ENCODE measurements at regions not wholly inside any gene's neighbourhood (a gene's known extent, or its start where the extent isn't known, plus 50 kb on each side); places are given as distances from the start of the nearest gene placed in this dataset.

DNA sequence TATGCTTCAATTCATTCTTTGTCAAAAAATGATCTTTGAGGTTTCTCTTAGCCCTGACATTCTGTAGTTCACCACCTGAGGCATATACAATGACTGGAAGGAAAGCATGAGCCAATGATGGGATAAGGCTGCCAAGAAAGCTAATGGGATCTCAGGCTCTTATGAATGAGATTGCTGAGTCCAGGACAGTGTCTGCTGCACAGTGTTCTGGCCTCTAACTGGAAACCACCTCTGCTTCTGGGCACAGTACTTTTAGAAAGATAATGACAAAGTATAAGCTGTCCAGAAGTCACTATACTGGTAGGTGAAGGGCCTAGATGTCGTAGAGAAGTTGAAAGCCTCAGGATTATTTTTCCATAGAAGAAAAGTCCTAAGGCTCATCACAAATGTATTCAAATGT, 69.1 kb upstream of the PAPPA start:
- DNase-seq (ENCODE audit: low read depth in 4 of 4, low spot score in 3 of 4) = no peak

DNA sequence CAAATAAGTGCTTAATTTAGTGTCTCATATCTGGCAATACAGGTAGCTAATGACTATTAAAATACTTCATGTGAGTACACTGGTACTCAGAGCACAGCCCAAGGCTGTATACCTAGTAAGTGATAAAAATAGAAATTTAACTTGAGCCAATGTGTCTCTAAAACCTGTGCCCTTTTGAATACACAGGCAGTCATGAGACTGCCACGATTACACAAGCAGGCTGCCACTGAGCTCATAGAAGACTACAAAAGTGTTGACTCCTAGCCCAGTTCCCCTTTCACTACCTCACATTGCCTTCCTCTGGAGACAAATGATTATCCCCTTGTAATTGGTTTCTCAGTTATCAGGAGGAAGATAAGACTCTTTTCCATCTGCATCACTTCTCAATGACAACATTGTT, 66.3 kb upstream of the PAPPA start:
- no peak for DNase-seq (ENCODE audit: low read depth in 4 of 4, low spot score in 3 of 4)

DNA sequence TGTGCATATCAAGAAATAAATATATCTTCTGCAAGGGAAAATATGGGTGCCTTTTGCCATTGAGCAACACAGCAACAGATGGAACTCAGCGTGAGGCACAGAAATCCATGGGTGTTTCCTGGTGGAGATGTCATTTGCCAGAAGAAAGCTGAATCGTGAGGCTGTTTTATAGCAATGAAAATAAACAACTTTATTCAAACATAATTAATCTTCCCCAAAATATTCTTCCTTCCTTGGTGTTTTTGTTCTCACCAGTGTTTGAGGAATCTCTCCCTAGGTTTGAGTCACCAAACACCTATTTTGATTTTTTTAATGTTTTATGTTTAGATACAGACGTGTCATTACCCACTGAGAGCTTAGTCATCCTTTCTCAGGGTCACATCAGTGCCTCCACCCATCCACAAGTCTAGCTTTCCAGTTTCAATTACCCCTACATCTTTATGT, 65.8 kb upstream of the PAPPA start:
- DNase-seq (ENCODE audit: low read depth in 4 of 4, low spot score in 3 of 4) = no peak

DNA sequence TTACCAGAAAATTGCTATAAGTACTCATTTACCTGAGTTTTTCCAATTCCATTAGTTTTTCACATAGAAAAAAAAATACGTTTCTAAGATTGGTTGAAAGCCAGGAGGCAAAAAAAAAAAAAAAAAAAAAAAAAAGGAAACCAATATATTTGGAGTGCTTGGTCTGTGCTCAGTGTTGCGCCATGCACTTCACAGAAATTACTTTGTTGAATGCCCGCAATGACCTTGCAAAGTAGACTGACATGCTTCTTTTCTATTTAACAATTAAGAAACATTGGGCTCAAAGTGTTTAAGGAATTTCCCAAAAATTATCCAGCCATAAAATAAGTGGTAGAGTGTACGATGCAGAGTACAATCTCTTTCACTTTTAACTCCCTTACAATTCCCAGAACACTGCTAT, 65.2 kb upstream of the PAPPA start:
- no peak for DNase-seq (ENCODE audit: low read depth in 4 of 4, low spot score in 3 of 4)

DNA sequence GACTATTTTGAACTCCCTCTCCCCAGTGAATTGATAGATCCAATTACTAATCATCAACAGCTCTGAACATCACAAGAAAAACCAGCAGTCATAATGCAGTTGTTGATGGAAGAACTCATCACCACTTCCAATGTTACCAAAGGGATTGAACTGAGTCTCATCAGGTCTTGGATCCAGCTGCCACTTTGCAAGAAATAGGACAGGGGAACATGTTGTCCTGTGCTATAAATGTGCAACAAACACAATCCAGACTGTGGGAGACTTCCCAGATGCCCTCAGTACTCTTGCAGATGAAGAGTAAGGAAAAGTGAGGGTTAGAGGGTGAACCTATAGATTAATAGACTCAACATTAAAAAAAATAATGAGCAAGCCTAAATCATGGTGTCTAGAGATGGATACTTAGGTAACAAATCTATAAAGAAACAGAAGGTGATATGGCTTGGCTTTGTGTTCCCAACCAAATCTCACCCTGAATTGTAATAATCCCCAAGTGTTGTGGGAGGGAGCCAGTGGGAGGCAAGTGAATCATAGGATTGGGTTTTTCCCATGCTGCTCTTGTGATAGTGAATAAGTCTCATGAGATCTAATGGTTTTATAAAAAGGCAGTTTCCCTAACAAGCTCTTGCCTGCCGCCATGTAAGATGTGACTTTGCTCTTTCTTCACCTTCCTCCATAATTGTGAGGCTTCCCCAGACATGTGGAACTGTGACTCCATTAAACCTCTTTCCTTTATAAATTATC, 63.4 kb upstream of the PAPPA start:
- DNase-seq (ENCODE audit: low read depth in 4 of 4, low spot score in 3 of 4) = no peak

DNA sequence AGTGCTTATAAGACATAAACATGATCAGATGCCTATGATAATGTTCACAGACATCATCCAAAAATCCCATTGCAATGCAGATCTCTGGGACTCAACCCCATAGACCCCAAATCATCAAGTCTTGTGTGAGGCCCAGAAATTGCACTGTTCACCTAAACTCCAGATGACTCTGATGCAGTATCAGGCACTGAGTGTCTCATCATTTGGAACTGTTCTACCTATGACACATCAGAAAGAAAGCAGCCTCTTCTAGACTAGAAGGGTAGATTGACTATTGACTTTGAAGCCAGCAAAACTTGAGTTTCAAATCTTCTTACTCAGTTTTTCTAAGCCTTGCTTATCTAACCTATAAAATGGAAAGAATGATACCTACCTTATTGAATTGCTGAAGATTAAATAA, 58.7 kb upstream of the PAPPA start:
- DNase-seq (ENCODE audit: low read depth in 4 of 4, low spot score in 3 of 4) = no peak

DNA sequence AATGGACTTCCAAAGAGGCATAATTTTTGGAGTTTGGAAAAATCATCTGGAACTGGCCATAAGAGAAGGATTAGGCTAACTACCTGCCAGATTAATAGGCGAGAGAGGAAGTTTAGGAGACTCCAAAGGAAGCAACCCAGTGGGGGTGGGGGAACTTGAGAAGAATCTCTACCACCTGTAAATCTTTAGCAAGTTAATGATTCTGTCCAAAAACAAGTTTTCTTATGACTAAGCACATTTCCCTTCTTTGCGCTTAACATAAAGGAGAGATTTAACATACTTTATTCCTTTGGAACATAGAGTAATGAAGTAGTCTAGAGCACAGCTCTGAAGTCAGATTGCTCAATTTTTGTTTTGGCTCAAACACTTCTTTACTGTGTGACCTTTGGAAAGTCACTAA, 58.2 kb upstream of the PAPPA start:
- DNase-seq (ENCODE audit: low read depth in 4 of 4, low spot score in 3 of 4) = no peak

DNA sequence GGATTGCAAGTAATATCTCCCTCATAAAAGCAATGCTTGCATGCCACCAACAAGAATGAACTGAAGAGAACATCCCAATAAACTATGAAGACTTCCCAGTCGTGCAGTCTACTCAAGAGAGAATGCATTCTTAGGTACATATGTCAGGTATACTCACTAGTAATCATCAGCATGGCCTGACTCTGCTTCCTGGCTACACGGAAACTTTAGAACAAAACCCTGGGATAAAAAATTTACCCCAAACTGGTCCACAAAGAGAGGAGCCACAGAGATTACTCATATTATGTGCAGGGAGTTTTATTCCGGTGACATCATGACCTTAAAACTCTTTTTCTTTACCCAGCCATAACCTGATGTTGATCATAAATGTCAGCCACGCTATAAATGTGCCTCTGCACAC, 57.5 kb upstream of the PAPPA start:
- no peak for DNase-seq (ENCODE audit: low read depth in 4 of 4, low spot score in 3 of 4)

DNA sequence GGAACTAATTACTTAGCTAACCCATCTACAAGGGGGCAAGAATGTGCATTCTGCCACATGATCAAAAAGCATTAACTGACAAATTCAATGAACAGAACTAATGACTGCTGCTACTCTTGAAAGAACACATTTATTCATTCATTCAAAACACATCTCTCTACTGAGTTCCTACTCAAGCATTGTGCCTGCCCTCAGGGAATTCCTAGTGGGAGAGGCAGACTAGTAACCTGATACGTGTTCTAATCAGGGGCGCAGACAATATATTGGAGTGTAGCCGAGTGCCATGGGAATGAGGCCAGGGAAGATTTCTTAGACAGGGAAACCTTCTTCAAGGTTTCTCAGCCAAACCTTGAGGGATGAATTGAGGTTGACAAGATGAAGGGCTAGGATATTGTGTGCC, 56.7 kb upstream of the PAPPA start:
- no peak for DNase-seq (ENCODE audit: low read depth in 4 of 4, low spot score in 3 of 4)

DNA sequence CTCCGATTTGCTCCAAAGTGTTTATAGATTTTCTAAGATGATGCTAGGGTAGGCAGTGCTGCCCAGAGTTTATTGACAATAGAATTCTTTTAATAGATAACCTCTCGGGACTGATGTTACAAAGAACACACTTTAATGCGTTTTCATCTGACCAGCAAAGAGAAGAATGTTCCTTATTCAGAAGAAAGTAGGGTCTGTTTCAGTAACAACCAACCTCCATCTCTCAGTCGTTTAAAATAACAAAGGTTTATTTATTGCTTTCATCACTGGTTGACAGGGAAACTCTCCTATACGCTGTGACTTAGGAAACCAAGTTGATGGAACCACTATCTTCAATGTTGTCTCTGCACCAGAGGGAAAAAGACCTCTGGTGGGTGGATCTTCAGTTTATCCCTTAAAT, 55.1 kb upstream of the PAPPA start:
- DNase-seq (ENCODE audit: low read depth in 4 of 4, low spot score in 3 of 4) = no peak

DNA sequence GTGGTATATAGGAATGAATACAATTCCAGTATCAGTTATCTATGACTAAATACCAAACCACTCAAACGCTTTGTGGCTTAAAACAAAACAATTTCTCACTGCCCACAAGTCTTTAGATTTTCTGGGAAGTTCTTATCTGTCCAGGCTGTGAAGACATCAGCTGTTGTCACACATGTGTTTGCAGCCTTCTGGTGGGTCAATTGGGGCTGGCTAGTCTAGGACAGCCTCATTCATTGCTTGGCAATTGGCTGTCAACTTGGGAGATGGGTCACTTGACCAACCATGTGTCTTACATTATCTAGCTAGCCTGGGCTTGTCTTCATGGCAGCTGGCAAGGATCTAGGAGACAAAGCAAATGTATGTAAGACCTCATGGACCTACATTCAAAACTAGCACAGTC, 53.8 kb upstream of the PAPPA start:
- no peak for DNase-seq (ENCODE audit: low read depth in 4 of 4, low spot score in 3 of 4)

DNA sequence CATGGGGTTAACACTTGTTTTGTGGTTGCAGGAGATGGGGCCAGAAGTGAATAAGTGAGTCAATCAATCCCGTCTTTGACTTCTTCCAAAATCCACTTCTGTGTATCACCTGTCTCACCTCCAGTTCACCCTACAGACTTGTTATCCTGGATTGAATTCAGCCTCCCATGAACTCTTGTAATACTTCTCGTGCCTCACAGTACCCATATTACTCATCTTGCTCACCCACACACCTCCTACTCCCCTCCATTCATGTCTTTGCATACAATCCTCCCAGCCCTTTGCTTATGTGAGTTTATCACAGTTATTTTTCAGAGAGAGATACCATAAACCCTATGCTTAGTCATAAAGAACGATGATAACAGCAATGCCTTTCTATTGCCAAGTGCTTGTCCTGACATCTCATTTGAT, 52.9 kb upstream of the PAPPA start:
- DNase-seq (ENCODE audit: low read depth in 4 of 4, low spot score in 3 of 4) = no peak

DNA sequence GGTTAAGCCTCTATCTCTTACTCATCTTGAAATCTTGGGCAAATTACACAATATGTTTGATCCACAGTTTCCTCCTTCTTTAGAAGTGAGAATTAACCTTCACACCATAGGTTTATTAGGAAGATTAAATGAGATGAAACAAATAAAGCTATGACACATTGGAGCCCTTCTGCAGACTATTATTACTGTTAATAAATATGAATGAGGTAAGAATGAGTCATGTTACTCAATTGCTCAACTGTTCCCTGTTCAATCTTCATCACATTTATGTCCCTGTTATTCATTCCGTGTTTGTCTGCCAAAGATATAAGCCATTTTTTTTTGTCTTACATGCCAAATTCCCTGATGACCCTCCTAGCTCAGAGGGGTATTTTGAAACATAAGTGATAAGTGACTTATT, 52.1 kb upstream of the PAPPA start:
- no peak for DNase-seq (ENCODE audit: low read depth in 4 of 4, low spot score in 3 of 4)

DNA sequence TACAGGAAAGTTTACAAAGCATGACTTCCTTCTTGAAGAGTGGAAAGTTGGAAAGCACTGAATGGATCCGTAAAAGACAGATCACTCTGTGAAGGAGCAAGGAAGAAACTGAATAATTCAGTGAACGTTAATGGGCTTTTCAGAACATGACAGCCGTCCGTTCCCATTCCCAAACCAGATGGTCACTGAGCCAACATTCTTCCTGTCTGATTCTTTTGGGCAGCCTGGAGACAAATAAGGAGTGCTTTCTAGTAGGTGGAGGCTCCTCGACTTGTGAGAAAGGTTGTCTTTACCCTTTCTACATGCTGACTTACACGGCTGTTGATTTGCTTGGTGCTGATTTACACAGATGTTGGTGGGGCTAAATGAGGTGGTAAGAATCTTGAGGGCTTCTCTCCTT, 51.0 kb upstream of the PAPPA start:
- no peak for DNase-seq (ENCODE audit: low read depth in 4 of 4, low spot score in 3 of 4)

Measured in right renal pelvis (tissue), 4 donors.